NCI-H82 treated with DMSO at 0.1 percent for 48 hours (cell line): ENCODE measurements at regions not wholly inside any gene's neighbourhood (a gene's known extent, or its start where the extent isn't known, plus 50 kb on each side); places are given as distances from the start of the nearest gene placed in this dataset.

ENCODE experiments used
- DNase-seq: peaks from one replicate; lab custom pipeline; 2025; ENCODE audit not compliant: unreplicated experiment; lab: John Stamatoyannopoulos, UW

- DNase-seq, result no peak
Observed at GRCh38 chr7:47047384-47047783, 534.5 kb downstream of the TNS3 start.

GRCh38 chr7:47046949-47047348, 535.0 kb downstream of the TNS3 start:
- no peak for DNase-seq

- peak; percentile 29 for DNase-seq
Observed at GRCh38 chr7:47045207-47046051, 536.5 kb downstream of the TNS3 start.

GRCh38 chr7:47044625-47045024, 537.3 kb downstream of the TNS3 start:
- peak; percentile 76 for DNase-seq

GRCh38 chr7:47043304-47043703, 538.6 kb downstream of the TNS3 start:
- DNase-seq, result no peak

- no peak for DNase-seq
Observed at GRCh38 chr7:47042669-47043068, 539.2 kb downstream of the TNS3 start.

GRCh38 chr7:47040795-47041347, 541.0 kb downstream of the TNS3 start:
- no peak for DNase-seq

- DNase-seq, result no peak
Observed at GRCh38 chr7:47039904-47040303, 542.0 kb downstream of the TNS3 start.

- DNase-seq, result no peak
Observed at GRCh38 chr7:47039089-47039648, 542.7 kb downstream of the TNS3 start.

- DNase-seq, result no peak
Observed at GRCh38 chr7:47038621-47039020, 543.3 kb downstream of the TNS3 start.

- no peak for DNase-seq
Observed at GRCh38 chr7:47037607-47038006, 544.3 kb downstream of the TNS3 start.

GRCh38 chr7:47036909-47037308, 545.0 kb downstream of the TNS3 start:
- no peak for DNase-seq

- DNase-seq, result no peak
Observed at GRCh38 chr7:47035522-47035921, 546.4 kb downstream of the TNS3 start.

- DNase-seq, result no peak
Observed at GRCh38 chr7:47034180-47034579, 547.7 kb downstream of the TNS3 start.

- DNase-seq, result no peak
Observed at GRCh38 chr7:47032536-47032908, 549.4 kb downstream of the TNS3 start.

- no peak for DNase-seq
Observed at GRCh38 chr7:47031786-47032535, 550.0 kb downstream of the TNS3 start.

- DNase-seq, result no peak
Observed at GRCh38 chr7:47028284-47028683, 553.6 kb downstream of the TNS3 start.

GRCh38 chr7:47027695-47028240, 554.1 kb downstream of the TNS3 start:
- DNase-seq, result no peak

- no peak for DNase-seq
Observed at GRCh38 chr7:47026780-47027361, 555.0 kb downstream of the TNS3 start.

- no peak for DNase-seq
Observed at GRCh38 chr7:47024991-47025390, 556.9 kb downstream of the TNS3 start.

GRCh38 chr7:47008461-47008860, 573.5 kb downstream of the TNS3 start:
- no peak for DNase-seq
